ENCODE measurements at regions not wholly inside any gene's neighbourhood (a gene's known extent, or its start where the extent isn't known, plus 50 kb on each side); places are given as distances from the start of the nearest gene placed in this dataset.

- TF ChIP-seq EZH2phosphoT487 (IDR thresholded peaks at IDR 0.05; ENCODE audit: borderline replicate concordance, low read length) (no peak), CTCF (IDR thresholded peaks at IDR 0.05; ENCODE audit: low read depth, low read length, poor library complexity, severe bottlenecking) (no peak)
- Histone ChIP-seq H3K27me3 (ENCODE audit: control insufficient read depth, low read length) (no peaks in the 10 kb centered on the region), H4K20me1 (ENCODE audit: control insufficient read depth, insufficient read depth, low read depth, low read length) (no peaks in the 10 kb centered on the region)
These were observed 180.5 kb downstream of the SOD2 start for GRCh38 chr6:159512571-159512970.

GRCh38 chr6:159512104-159512503 is 180.9 kb downstream of the SOD2 start:
- H3K4me2 ChIP-seq (ENCODE audit: low read length): no peak overlapping the region
- no peaks in the 10 kb centered on the region for H3K27me3 ChIP-seq (ENCODE audit: control insufficient read depth, low read length)
- no peaks in the 10 kb centered on the region for H3K79me2 ChIP-seq (ENCODE audit: control insufficient read depth, low read length)
- no peaks in the 10 kb centered on the region for H3K36me3 ChIP-seq (ENCODE audit: control insufficient read depth, low read length)
- no peaks in the 10 kb centered on the region for H3K9me2 ChIP-seq (replicated peaks; ENCODE audit: control insufficient read depth, low read length)
- no peaks in the 10 kb centered on the region for H3K4me1 ChIP-seq (ENCODE audit: control insufficient read depth, low read length)
- H3K27ac ChIP-seq (ENCODE audit: low read depth, low read length): no peak overlapping the region
- no peaks in the 10 kb centered on the region for H3F3A ChIP-seq (ENCODE audit: control insufficient read depth, insufficient read depth)
- no peak overlapping the region for H3K4me3 ChIP-seq (ENCODE audit: low read length)
- no peak for TF ChIP-seq EZH2phosphoT487 (IDR thresholded peaks at IDR 0.05; ENCODE audit: borderline replicate concordance, low read length)
- no peak for TF ChIP-seq CTCF (IDR thresholded peaks at IDR 0.05; ENCODE audit: low read depth, low read length, poor library complexity, severe bottlenecking)
- no peaks in the 10 kb centered on the region for H4K20me1 ChIP-seq (ENCODE audit: control insufficient read depth, insufficient read depth, low read depth, low read length)
- H3K9me3 ChIP-seq (ENCODE audit: control insufficient read depth, insufficient read depth, low read length): no peaks in the 10 kb centered on the region

More at GRCh38 chr6:159512571-159512970, 180.5 kb downstream of the SOD2 start:
- H3K79me2 ChIP-seq (ENCODE audit: control insufficient read depth, low read length): no peaks in the 10 kb centered on the region
- H3K9me3 ChIP-seq (ENCODE audit: control insufficient read depth, insufficient read depth, low read length): no peaks in the 10 kb centered on the region
- H3K36me3 ChIP-seq (ENCODE audit: control insufficient read depth, low read length): no peaks in the 10 kb centered on the region
- H3K4me3 ChIP-seq (ENCODE audit: low read length): no peak overlapping the region
- no peak overlapping the region for H3K27ac ChIP-seq (ENCODE audit: low read depth, low read length)
- no peaks in the 10 kb centered on the region for H3F3A ChIP-seq (ENCODE audit: control insufficient read depth, insufficient read depth)
- no peaks in the 10 kb centered on the region for H3K4me1 ChIP-seq (ENCODE audit: control insufficient read depth, low read length)
- no peaks in the 10 kb centered on the region for H3K9me2 ChIP-seq (replicated peaks; ENCODE audit: control insufficient read depth, low read length)
- H3K4me2 ChIP-seq (ENCODE audit: low read length): no peak overlapping the region

GRCh38 chr6:159510141-159510540 is 182.9 kb downstream of the SOD2 start:
- H3K4me1 ChIP-seq (ENCODE audit: control insufficient read depth, low read length): no peaks in the 10 kb centered on the region
- no peaks in the 10 kb centered on the region for H3K27me3 ChIP-seq (ENCODE audit: control insufficient read depth, low read length)
- no peaks in the 10 kb centered on the region for H3K9me3 ChIP-seq (ENCODE audit: control insufficient read depth, insufficient read depth, low read length)
- H3K9me2 ChIP-seq (replicated peaks; ENCODE audit: control insufficient read depth, low read length): no peaks in the 10 kb centered on the region
- H4K20me1 ChIP-seq (ENCODE audit: control insufficient read depth, insufficient read depth, low read depth, low read length): no peaks in the 10 kb centered on the region
- H3K79me2 ChIP-seq (ENCODE audit: control insufficient read depth, low read length): no peaks in the 10 kb centered on the region
- no peak overlapping the region for H3K4me3 ChIP-seq (ENCODE audit: low read length)
- no peak for TF ChIP-seq CTCF (IDR thresholded peaks at IDR 0.05; ENCODE audit: low read depth, low read length, poor library complexity, severe bottlenecking)
- TF ChIP-seq EZH2phosphoT487 (IDR thresholded peaks at IDR 0.05; ENCODE audit: borderline replicate concordance, low read length): no peak
- H3F3A ChIP-seq (ENCODE audit: control insufficient read depth, insufficient read depth): no peaks in the 10 kb centered on the region
- no peak overlapping the region for H3K27ac ChIP-seq (ENCODE audit: low read depth, low read length)
- no peak overlapping the region for H3K4me2 ChIP-seq (ENCODE audit: low read length)
- H3K36me3 ChIP-seq (ENCODE audit: control insufficient read depth, low read length): no peaks in the 10 kb centered on the region

GRCh38 chr6:159508931-159509330 is 184.1 kb downstream of the SOD2 start:
- H3K9me3 ChIP-seq (ENCODE audit: control insufficient read depth, insufficient read depth, low read length): no peaks in the 10 kb centered on the region
- no peaks in the 10 kb centered on the region for H4K20me1 ChIP-seq (ENCODE audit: control insufficient read depth, insufficient read depth, low read depth, low read length)
- no peaks in the 10 kb centered on the region for H3K4me1 ChIP-seq (ENCODE audit: control insufficient read depth, low read length)
- TF ChIP-seq CTCF (IDR thresholded peaks at IDR 0.05; ENCODE audit: low read depth, low read length, poor library complexity, severe bottlenecking) (no peak), EZH2phosphoT487 (IDR thresholded peaks at IDR 0.05; ENCODE audit: borderline replicate concordance, low read length) (no peak)
- H3K4me2 ChIP-seq (ENCODE audit: low read length): no peak overlapping the region
- H3K36me3 ChIP-seq (ENCODE audit: control insufficient read depth, low read length): no peaks in the 10 kb centered on the region
- H3K27me3 ChIP-seq (ENCODE audit: control insufficient read depth, low read length): no peaks in the 10 kb centered on the region
- H3F3A ChIP-seq (ENCODE audit: control insufficient read depth, insufficient read depth): no peaks in the 10 kb centered on the region
- no peak overlapping the region for H3K27ac ChIP-seq (ENCODE audit: low read depth, low read length)
- H3K4me3 ChIP-seq (ENCODE audit: low read length): no peak overlapping the region
- H3K9me2 ChIP-seq (replicated peaks; ENCODE audit: control insufficient read depth, low read length): no peaks in the 10 kb centered on the region
- H3K79me2 ChIP-seq (ENCODE audit: control insufficient read depth, low read length): no peaks in the 10 kb centered on the region
